Suprapubic skin (tissue), 4 donors: ENCODE measurements at regions not wholly inside any gene's neighbourhood (a gene's known extent, or its start where the extent isn't known, plus 50 kb on each side); places are given as distances from the start of the nearest gene placed in this dataset.

ENCODE experiments used
- CTCF ChIP-seq, 2 donors: fragments of 200-600 bp in 1 of 2; fragments of 450-650 bp in 1 of 2; sonication (generic) in 1 of 2; IDR thresholded peaks; one replicate each; pipeline ENCODE4 v1.5.1; 2016 to 2019; ENCODE audit warnings: antibody characterized with exemption in 2 of 2, mild to moderate bottlenecking in 1 of 2, moderate library complexity in 1 of 2
- POLR2A ChIP-seq, 2 donors: fragments of 450-650 bp; IDR thresholded peaks; one replicate each; pipeline ENCODE4 v1.6.1; 2017; ENCODE audit warnings: antibody characterized with exemption in 2 of 2, mild to moderate bottlenecking in 2 of 2, moderate library complexity in 2 of 2
- POLR2AphosphoS5 ChIP-seq, 3 donors: sonication (generic); formaldehyde crosslinking; IDR thresholded peaks; one replicate each; pipeline ENCODE4 v1.6.1; 2017; ENCODE audit warnings: antibody characterized with exemption in 3 of 3

GRCh38 chr1:239255628-239256160 is 130.7 kb upstream of the CHRM3 start:
- no peak for TF ChIP-seq POLR2A (IDR thresholded peaks at IDR 0.05)
- no peak for TF ChIP-seq POLR2AphosphoS5 (IDR thresholded peaks at IDR 0.05)
- TF ChIP-seq CTCF (IDR thresholded peaks at IDR 0.05), result no peak
